ENCODE measurements at regions not wholly inside any gene's neighbourhood (a gene's known extent, or its start where the extent isn't known, plus 50 kb on each side); places are given as distances from the start of the nearest gene placed in this dataset.

DNA sequence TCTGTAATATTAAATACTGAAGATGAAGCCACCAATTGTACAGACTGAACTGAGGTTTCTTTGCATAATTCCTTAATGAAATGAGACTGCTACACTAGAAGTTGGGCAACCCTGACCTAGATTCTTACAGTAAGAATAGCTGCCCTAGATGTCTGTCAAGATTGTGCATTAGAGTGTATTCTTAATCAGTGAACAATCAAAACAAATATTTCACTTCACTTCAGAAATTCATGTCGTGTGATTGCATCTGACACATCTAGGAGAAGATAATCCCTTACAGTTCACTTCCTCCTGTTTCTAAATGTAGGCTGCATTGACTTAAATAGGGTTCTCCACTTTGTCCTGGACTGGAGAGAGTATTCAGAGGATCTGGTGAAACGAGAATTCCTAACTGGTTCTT lies 283.1 kb downstream of the HNRNPD start:
- TF ChIP-seq, protein P1, sequence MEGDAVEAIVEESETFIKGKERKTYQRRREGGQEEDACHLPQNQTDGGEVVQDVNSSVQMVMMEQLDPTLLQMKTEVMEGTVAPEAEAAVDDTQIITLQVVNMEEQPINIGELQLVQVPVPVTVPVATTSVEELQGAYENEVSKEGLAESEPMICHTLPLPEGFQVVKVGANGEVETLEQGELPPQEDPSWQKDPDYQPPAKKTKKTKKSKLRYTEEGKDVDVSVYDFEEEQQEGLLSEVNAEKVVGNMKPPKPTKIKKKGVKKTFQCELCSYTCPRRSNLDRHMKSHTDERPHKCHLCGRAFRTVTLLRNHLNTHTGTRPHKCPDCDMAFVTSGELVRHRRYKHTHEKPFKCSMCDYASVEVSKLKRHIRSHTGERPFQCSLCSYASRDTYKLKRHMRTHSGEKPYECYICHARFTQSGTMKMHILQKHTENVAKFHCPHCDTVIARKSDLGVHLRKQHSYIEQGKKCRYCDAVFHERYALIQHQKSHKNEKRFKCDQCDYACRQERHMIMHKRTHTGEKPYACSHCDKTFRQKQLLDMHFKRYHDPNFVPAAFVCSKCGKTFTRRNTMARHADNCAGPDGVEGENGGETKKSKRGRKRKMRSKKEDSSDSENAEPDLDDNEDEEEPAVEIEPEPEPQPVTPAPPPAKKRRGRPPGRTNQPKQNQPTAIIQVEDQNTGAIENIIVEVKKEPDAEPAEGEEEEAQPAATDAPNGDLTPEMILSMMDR (IDR thresholded peaks at IDR 0.05) = no peak
- TF ChIP-seq, protein P2, sequence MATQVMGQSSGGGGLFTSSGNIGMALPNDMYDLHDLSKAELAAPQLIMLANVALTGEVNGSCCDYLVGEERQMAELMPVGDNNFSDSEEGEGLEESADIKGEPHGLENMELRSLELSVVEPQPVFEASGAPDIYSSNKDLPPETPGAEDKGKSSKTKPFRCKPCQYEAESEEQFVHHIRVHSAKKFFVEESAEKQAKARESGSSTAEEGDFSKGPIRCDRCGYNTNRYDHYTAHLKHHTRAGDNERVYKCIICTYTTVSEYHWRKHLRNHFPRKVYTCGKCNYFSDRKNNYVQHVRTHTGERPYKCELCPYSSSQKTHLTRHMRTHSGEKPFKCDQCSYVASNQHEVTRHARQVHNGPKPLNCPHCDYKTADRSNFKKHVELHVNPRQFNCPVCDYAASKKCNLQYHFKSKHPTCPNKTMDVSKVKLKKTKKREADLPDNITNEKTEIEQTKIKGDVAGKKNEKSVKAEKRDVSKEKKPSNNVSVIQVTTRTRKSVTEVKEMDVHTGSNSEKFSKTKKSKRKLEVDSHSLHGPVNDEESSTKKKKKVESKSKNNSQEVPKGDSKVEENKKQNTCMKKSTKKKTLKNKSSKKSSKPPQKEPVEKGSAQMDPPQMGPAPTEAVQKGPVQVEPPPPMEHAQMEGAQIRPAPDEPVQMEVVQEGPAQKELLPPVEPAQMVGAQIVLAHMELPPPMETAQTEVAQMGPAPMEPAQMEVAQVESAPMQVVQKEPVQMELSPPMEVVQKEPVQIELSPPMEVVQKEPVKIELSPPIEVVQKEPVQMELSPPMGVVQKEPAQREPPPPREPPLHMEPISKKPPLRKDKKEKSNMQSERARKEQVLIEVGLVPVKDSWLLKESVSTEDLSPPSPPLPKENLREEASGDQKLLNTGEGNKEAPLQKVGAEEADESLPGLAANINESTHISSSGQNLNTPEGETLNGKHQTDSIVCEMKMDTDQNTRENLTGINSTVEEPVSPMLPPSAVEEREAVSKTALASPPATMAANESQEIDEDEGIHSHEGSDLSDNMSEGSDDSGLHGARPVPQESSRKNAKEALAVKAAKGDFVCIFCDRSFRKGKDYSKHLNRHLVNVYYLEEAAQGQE (IDR thresholded peaks at IDR 0.05; ENCODE audit: insufficient read depth in 1 of 2, low read depth in 2 of 2, low read length in 1 of 2) = no peak

Data from Panc1 (cell line).